Erythroblast (primary cell): ENCODE measurements at regions not wholly inside any gene's neighbourhood (a gene's known extent, or its start where the extent isn't known, plus 50 kb on each side); places are given as distances from the start of the nearest gene placed in this dataset.

Source experiments
- GATA1 ChIP-seq: IDR thresholded peaks from 2 replicates; pipeline ENCODE4 v1.6.1; 2011; ENCODE audit warnings: low read depth, mild to moderate bottlenecking, control low read depth, low read length, moderate library complexity
- POLR2A ChIP-seq: IDR thresholded peaks from 2 replicates; pipeline ENCODE4 v1.6.1; 2011; ENCODE audit warnings: mild to moderate bottlenecking, low read length

DNA sequence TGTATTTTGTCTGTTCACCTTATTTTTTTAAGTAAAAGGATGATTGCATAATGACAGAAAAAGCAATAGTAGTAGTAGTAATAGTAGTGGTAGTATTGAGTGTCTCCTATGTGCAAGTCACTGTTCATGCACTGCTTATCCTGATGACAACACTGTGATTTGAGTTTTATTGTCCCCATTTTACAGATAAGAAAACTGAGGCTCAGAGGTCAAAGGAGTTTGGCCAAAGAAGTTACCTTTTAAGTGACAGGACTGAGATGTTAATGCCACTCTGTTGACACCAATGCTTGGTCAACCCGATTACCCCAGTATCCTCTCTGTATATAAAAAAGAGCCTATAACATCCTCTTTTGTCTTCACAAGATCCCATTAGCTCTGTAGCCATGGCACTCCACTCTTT is 100.5 kb upstream of the FRMPD3 start:
- TF ChIP-seq POLR2A (no peak), GATA1 (no peak)
